Testis (tissue), 2 donors: ENCODE measurements at regions not wholly inside any gene's neighbourhood (a gene's known extent, or its start where the extent isn't known, plus 50 kb on each side); places are given as distances from the start of the nearest gene placed in this dataset.

Experiments
- DNase-seq: peaks from one replicate; pipeline ENCODE4 v3.0.0-alpha.2; 2019
- H3K27ac ChIP-seq, 2 donors: fragments of 200-600 bp; sonication (generic); one replicate each; pipeline ENCODE4 v1.5.1; 2019
- H3K27me3 ChIP-seq: fragments of 200-600 bp; sonication (generic); one replicate; pipeline ENCODE4 v1.5.1; 2019
- H3K36me3 ChIP-seq: fragments of 200-600 bp; sonication (generic); one replicate; pipeline ENCODE4 v1.5.1; 2017; ENCODE audit warnings: low read depth; ENCODE audit errors: missing control alignments
- H3K4me1 ChIP-seq: fragments of 200-600 bp; sonication (generic); one replicate; pipeline ENCODE4 v1.5.1; 2019
- H3K4me3 ChIP-seq, 2 donors: fragments of 200-600 bp; sonication (generic); one replicate each; pipeline ENCODE4 v1.5.1; 2017 to 2019
- H3K9me3 ChIP-seq: fragments of 200-600 bp; sonication (generic); one replicate; pipeline ENCODE4 v1.5.1; 2017
- CTCF ChIP-seq, 3 experiments: fragments of 450-650 bp in 2 of 3; fragments of 200-600 bp in 1 of 3; sonication (generic) in 1 of 3; IDR thresholded peaks; one replicate each; pipeline ENCODE4 v1.5.1; 2016 to 2019; ENCODE audit warnings: antibody characterized with exemption in 3 of 3, mild to moderate bottlenecking in 2 of 3, moderate library complexity in 1 of 3
- POLR2A ChIP-seq: fragments of 450-650 bp; IDR thresholded peaks from one replicate; pipeline ENCODE4 v1.6.1; 2017; ENCODE audit warnings: antibody characterized with exemption, mild to moderate bottlenecking, moderate library complexity
- WGBS, 2 donors: methylation state at CpG; one replicate each; pipeline ENCODE4 v1.1.5; 2018; 5-methylcytosine and 5-hydroxymethylcytosine counted together
- intact Hi-C: fragments of 100-400 bp; cut with DNase I; formaldehyde crosslinking; loops from one replicate; pipeline ENCODE4 v1.15.1; 2023; ENCODE audit warnings: low total_unique reads

GRCh38 chr4:123569541-123569940 lies 172.9 kb downstream of the SPRY1 start:
- no peaks in the 10 kb centered on the region for H3K27me3 ChIP-seq
- H3K36me3 ChIP-seq, result no peaks in the 10 kb centered on the region
- DNase-seq, result no peak
- H3K4me3 ChIP-seq, result no peak overlapping the region
- WGBS, 2 donors, result 94 to 95% methylated on average over 2 of the region's 2 CpGs
- TF ChIP-seq POLR2A (no peak), CTCF (IDR thresholded peaks at IDR 0.05) (no peak)
- intact Hi-C loops, result no loop called here
- no peaks in the 10 kb centered on the region for H3K4me1 ChIP-seq
- no peak overlapping the region for H3K27ac ChIP-seq
- H3K9me3 ChIP-seq, result no peaks in the 10 kb centered on the region

- Histone ChIP-seq H3K4me3 (no peak overlapping the region), H3K27ac (no peak overlapping the region), H3K9me3 (no peaks in the 10 kb centered on the region), H3K36me3 (no peaks in the 10 kb centered on the region), H3K27me3 (no peaks in the 10 kb centered on the region), H3K4me1 (no peaks in the 10 kb centered on the region)
- 91 to 93% methylated on average over 8 of the region's 8 CpGs for WGBS, 2 donors
- TF ChIP-seq CTCF (IDR thresholded peaks at IDR 0.05), result no peak
- TF ChIP-seq POLR2A, result no peak
- intact Hi-C loops, result no loop called here
- no peak for DNase-seq
These were observed 177.4 kb downstream of the SPRY1 start for GRCh38 chr4:123573866-123574508.

GRCh38 chr4:123575291-123575690 lies 178.7 kb downstream of the SPRY1 start:
- DNase-seq, result no peak
- H3K27ac ChIP-seq, result no peak overlapping the region
- no peaks in the 10 kb centered on the region for H3K4me1 ChIP-seq
- intact Hi-C loops, result no loop called here
- no peaks in the 10 kb centered on the region for H3K9me3 ChIP-seq
- 90 to 93% methylated on average over 4 of the region's 4 CpGs for WGBS, 2 donors
- TF ChIP-seq CTCF (IDR thresholded peaks at IDR 0.05), result no peak
- TF ChIP-seq POLR2A, result no peak
- H3K36me3 ChIP-seq, result no peaks in the 10 kb centered on the region
- no peak overlapping the region for H3K4me3 ChIP-seq
- H3K27me3 ChIP-seq, result no peaks in the 10 kb centered on the region

- H3K4me1 ChIP-seq, result no peaks in the 10 kb centered on the region
- no peak overlapping the region for H3K4me3 ChIP-seq
- no peaks in the 10 kb centered on the region for H3K27me3 ChIP-seq
- no peak overlapping the region for H3K27ac ChIP-seq
- H3K9me3 ChIP-seq, result no peaks in the 10 kb centered on the region
- H3K36me3 ChIP-seq, result no peaks in the 10 kb centered on the region
- WGBS, 2 donors, result 76 to 82% methylated on average over 5 of the region's 5 CpGs
- no peak for DNase-seq
- TF ChIP-seq CTCF (IDR thresholded peaks at IDR 0.05) (no peak), POLR2A (no peak)
- intact Hi-C loops, result no loop called here
These were observed 180.8 kb downstream of the SPRY1 start for GRCh38 chr4:123577225-123577906.
